Prostate gland (tissue), 2 donors: ENCODE measurements at regions not wholly inside any gene's neighbourhood (a gene's known extent, or its start where the extent isn't known, plus 50 kb on each side); places are given as distances from the start of the nearest gene placed in this dataset.

Source experiments
- POLR2A ChIP-seq: fragments of 450-650 bp; IDR thresholded peaks from one replicate; pipeline ENCODE4 v1.6.1; 2016; ENCODE audit warnings: antibody characterized with exemption, mild to moderate bottlenecking
- TF ChIP-seq, protein P1 (sequence below), 4 experiments: fragments of 200-600 bp in 2 of 4; fragments of 450-650 bp in 2 of 4; sonication (generic) in 2 of 4; IDR thresholded peaks; 1 replicate in 3 of 4; 2 replicates in 1 of 4; pipeline ENCODE4 v1.5.1; 2016 to 2019; ENCODE audit warnings: antibody characterized with exemption in 4 of 4, mild to moderate bottlenecking in 2 of 4, moderate library complexity in 2 of 4

DNA sequence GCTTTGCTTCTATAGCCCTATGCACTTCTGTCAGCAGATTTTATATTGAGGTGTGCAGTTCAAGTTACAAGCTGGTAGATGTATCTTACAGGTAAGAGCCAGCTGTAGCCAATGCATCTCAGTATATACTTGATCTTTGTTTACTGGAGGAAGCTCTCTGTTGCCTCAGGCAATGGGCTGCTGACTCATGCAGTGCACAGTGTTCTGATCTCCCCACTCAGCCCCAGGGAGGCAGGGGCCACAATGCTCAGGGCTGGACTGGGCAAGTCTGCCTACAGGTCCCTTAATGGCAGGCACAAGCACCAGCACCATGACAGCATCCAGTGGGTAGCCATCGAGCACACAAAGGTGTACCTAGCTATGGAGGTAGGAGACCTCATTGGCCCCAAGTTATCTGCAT is 178.8 kb upstream of the CDH10 start:
- TF ChIP-seq, protein P1, sequence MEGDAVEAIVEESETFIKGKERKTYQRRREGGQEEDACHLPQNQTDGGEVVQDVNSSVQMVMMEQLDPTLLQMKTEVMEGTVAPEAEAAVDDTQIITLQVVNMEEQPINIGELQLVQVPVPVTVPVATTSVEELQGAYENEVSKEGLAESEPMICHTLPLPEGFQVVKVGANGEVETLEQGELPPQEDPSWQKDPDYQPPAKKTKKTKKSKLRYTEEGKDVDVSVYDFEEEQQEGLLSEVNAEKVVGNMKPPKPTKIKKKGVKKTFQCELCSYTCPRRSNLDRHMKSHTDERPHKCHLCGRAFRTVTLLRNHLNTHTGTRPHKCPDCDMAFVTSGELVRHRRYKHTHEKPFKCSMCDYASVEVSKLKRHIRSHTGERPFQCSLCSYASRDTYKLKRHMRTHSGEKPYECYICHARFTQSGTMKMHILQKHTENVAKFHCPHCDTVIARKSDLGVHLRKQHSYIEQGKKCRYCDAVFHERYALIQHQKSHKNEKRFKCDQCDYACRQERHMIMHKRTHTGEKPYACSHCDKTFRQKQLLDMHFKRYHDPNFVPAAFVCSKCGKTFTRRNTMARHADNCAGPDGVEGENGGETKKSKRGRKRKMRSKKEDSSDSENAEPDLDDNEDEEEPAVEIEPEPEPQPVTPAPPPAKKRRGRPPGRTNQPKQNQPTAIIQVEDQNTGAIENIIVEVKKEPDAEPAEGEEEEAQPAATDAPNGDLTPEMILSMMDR (IDR thresholded peaks at IDR 0.05), result no peak
- TF ChIP-seq POLR2A, result no peak
